Endothelial cell (in vitro differentiated cells): ENCODE measurements at regions not wholly inside any gene's neighbourhood (a gene's known extent, or its start where the extent isn't known, plus 50 kb on each side); places are given as distances from the start of the nearest gene placed in this dataset.

Experiments used
- DNase-seq: peaks from one replicate; pipeline ENCODE4 v3.0.0; 2021; ENCODE audit warnings: low spot score
- H3K27ac Mint-ChIP-seq: one replicate; pipeline ENCODE4 v1.8.0; 2021; ENCODE audit warnings: mixed read lengths, inconsistent platforms; ENCODE audit not compliant: unreplicated experiment
- H3K27me3 Mint-ChIP-seq: one replicate; pipeline ENCODE4 v1.8.0; 2021; ENCODE audit warnings: mild to moderate bottlenecking, moderate library complexity, mixed read lengths, inconsistent platforms; ENCODE audit not compliant: unreplicated experiment
- H3K36me3 Mint-ChIP-seq: one replicate; pipeline ENCODE4 v1.8.0; 2021; ENCODE audit warnings: mild to moderate bottlenecking, low read depth, mixed read lengths, inconsistent platforms; ENCODE audit not compliant: unreplicated experiment
- H3K4me1 Mint-ChIP-seq: one replicate; pipeline ENCODE4 v1.8.0; 2021; ENCODE audit warnings: mild to moderate bottlenecking, mixed read lengths, inconsistent platforms; ENCODE audit not compliant: unreplicated experiment
- H3K4me3 Mint-ChIP-seq: one replicate; pipeline ENCODE4 v1.8.0; 2021; ENCODE audit warnings: mild to moderate bottlenecking, mixed read lengths, inconsistent platforms; ENCODE audit not compliant: unreplicated experiment
- H3K9me3 Mint-ChIP-seq: one replicate; pipeline ENCODE4 v1.8.0; 2021; ENCODE audit warnings: mixed read lengths, inconsistent platforms; ENCODE audit not compliant: unreplicated experiment
- CTCF ChIP-seq: fragments of 200-600 bp; sonication (generic); IDR thresholded peaks from one replicate; pipeline ENCODE4 v1.5.0; 2021; ENCODE audit warnings: antibody characterized with exemption; ENCODE audit not compliant: unreplicated experiment

GRCh38 chr9:108056084-108056804 is 566.7 kb upstream of the KLF4 start:
- H3K27ac Mint-ChIP-seq: peak overlapping the region; percentile 48
- no peaks in the 10 kb centered on the region for H3K36me3 Mint-ChIP-seq
- no peak for DNase-seq
- H3K4me1 Mint-ChIP-seq: peaks cover 56% of the 10 kb centered on the region
- H3K27me3 Mint-ChIP-seq: peaks cover 2% of the 10 kb centered on the region
- no peaks in the 10 kb centered on the region for H3K9me3 Mint-ChIP-seq
- TF ChIP-seq CTCF: no peak
- no peak overlapping the region for H3K4me3 Mint-ChIP-seq

- peaks cover 73% of the 10 kb centered on the region for H3K4me1 Mint-ChIP-seq
- DNase-seq: no peak
- H3K27ac Mint-ChIP-seq: peak overlapping the region; percentile 28
- H3K4me3 Mint-ChIP-seq: no peak overlapping the region
- H3K27me3 Mint-ChIP-seq: peaks cover 2% of the 10 kb centered on the region
- TF ChIP-seq CTCF: no peak
- H3K9me3 Mint-ChIP-seq: no peaks in the 10 kb centered on the region
- H3K36me3 Mint-ChIP-seq: no peaks in the 10 kb centered on the region
Measured at GRCh38 chr9:108054131-108054630, 564.6 kb upstream of the KLF4 start.

GRCh38 chr9:108053555-108054061 is 564.0 kb upstream of the KLF4 start:
- DNase-seq: no peak
- peaks cover 73% of the 10 kb centered on the region for H3K4me1 Mint-ChIP-seq
- no peak for TF ChIP-seq CTCF
- no peaks in the 10 kb centered on the region for H3K9me3 Mint-ChIP-seq
- no peaks in the 10 kb centered on the region for H3K36me3 Mint-ChIP-seq
- peaks cover 2% of the 10 kb centered on the region for H3K27me3 Mint-ChIP-seq
- no peak overlapping the region for H3K4me3 Mint-ChIP-seq
- peak overlapping the region; percentile 28 for H3K27ac Mint-ChIP-seq

- H3K4me3 Mint-ChIP-seq: no peak overlapping the region
- DNase-seq: no peak
- H3K36me3 Mint-ChIP-seq: no peaks in the 10 kb centered on the region
- H3K27me3 Mint-ChIP-seq: peaks cover 2% of the 10 kb centered on the region
- no peak overlapping the region for H3K27ac Mint-ChIP-seq
- peaks cover 64% of the 10 kb centered on the region for H3K4me1 Mint-ChIP-seq
- no peaks in the 10 kb centered on the region for H3K9me3 Mint-ChIP-seq
- TF ChIP-seq CTCF: no peak
Measured at GRCh38 chr9:108052431-108053080, 563.0 kb upstream of the KLF4 start.

GRCh38 chr9:108050894-108051293 is 561.3 kb upstream of the KLF4 start:
- Mint-ChIP-seq H3K36me3 (no peaks in the 10 kb centered on the region), H3K4me1 (peaks cover 52% of the 10 kb centered on the region), H3K4me3 (no peak overlapping the region), H3K9me3 (no peaks in the 10 kb centered on the region), H3K27ac (peak overlapping the region; percentile 33), H3K27me3 (peaks cover 2% of the 10 kb centered on the region)
- no peak for TF ChIP-seq CTCF
- DNase-seq: no peak
